ENCODE measurements at regions not wholly inside any gene's neighbourhood (a gene's known extent, or its start where the extent isn't known, plus 50 kb on each side); places are given as distances from the start of the nearest gene placed in this dataset.

DNA sequence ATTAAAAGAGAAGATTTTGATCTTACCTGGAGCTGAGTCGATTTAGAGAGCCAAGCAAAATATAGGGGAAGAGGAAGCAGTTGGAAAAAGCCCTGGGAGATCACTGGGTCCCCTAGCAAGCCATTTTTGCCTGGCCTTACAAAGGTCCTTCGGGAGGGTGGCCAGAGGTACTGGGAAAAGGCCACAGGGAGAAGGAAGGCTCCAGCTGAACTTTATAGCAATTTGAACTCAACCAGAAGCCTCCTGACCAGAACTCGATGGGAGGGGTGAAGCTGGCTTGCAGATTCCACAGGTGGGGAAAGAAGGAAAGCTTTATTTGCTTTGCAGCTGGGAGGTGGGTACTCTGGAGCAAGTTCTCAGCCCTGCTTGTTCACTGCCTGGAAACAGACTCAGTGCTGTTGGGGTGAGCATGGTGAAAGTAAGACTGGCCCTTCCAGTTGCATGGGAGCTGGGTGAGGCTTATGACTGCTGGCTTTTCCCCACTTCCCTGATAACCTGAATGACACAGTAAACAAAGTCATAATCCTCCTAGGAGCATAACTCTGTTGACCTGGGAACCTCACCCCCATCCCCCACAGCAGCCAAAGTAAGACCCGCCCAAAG, 855.8 kb downstream of the FSCB start:
- TF ChIP-seq, protein P1, sequence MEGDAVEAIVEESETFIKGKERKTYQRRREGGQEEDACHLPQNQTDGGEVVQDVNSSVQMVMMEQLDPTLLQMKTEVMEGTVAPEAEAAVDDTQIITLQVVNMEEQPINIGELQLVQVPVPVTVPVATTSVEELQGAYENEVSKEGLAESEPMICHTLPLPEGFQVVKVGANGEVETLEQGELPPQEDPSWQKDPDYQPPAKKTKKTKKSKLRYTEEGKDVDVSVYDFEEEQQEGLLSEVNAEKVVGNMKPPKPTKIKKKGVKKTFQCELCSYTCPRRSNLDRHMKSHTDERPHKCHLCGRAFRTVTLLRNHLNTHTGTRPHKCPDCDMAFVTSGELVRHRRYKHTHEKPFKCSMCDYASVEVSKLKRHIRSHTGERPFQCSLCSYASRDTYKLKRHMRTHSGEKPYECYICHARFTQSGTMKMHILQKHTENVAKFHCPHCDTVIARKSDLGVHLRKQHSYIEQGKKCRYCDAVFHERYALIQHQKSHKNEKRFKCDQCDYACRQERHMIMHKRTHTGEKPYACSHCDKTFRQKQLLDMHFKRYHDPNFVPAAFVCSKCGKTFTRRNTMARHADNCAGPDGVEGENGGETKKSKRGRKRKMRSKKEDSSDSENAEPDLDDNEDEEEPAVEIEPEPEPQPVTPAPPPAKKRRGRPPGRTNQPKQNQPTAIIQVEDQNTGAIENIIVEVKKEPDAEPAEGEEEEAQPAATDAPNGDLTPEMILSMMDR (IDR thresholded peaks at IDR 0.05; ENCODE audit: unreplicated experiment) = no peak
- Mint-ChIP-seq H3K4me3 (ENCODE audit: low read depth) (no peak overlapping the region), H3K9me3 (ENCODE audit: low read depth) (peaks cover 32% of the 10 kb centered on the region), H3K4me1 (ENCODE audit: low read depth) (peaks cover 3% of the 10 kb centered on the region), H3K36me3 (ENCODE audit: insufficient read depth) (peaks cover 2% of the 10 kb centered on the region), H3K27ac (no peak overlapping the region), H3K27me3 (no peaks in the 10 kb centered on the region)
- DNase-seq (ENCODE audit: low spot score, unreplicated experiment) = no peak

DNA sequence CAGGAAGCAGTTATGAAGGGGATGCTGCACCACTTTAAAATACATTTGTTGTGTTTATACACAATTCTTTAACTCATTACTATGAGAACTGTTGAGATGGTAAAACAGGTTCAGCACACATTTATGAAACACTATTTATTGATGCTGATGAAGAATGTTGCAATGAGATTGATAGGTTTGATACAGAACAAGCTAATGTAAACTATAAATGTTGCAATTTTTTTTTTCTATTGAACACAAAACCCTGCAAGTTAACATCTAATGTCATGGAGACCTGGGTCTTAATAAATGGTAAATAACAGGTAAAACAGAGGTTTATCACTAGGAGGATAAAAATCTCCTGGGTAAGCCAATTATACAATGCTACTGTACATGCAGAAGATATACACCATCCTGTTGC, 857.6 kb downstream of the FSCB start:
- no peaks in the 10 kb centered on the region for H3K27me3 Mint-ChIP-seq
- H3K4me3 Mint-ChIP-seq (ENCODE audit: low read depth) = no peak overlapping the region
- no peak overlapping the region for H3K27ac Mint-ChIP-seq
- H3K9me3 Mint-ChIP-seq (ENCODE audit: low read depth) = peaks cover 32% of the 10 kb centered on the region
- H3K36me3 Mint-ChIP-seq (ENCODE audit: insufficient read depth) = peaks cover 2% of the 10 kb centered on the region
- DNase-seq (ENCODE audit: low spot score, unreplicated experiment) = no peak
- H3K4me1 Mint-ChIP-seq (ENCODE audit: low read depth) = peaks cover 3% of the 10 kb centered on the region
- TF ChIP-seq, protein P1 (IDR thresholded peaks at IDR 0.05; ENCODE audit: unreplicated experiment) = no peak

DNA sequence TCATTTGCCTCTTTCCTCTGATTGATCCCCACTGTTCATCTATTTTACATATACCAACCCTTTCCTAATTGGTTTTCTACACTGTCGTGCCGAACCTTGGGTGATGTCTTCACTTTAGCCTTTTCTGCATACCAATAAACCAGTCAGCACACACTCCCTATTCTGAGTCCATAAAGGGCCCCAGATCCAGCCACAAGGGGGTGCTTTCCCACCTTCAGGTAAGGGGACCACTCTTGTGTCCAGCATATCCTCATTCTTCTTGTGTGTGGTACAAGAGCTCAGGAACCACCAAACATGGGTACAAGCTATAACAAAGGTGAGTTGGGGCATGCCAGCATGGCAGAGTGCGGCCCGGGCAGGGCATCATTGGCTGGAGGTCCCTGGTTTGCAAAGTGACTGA, 859.8 kb downstream of the FSCB start:
- Mint-ChIP-seq H3K9me3 (ENCODE audit: low read depth) (peaks cover 15% of the 10 kb centered on the region), H3K4me3 (ENCODE audit: low read depth) (no peak overlapping the region), H3K27ac (no peak overlapping the region), H3K27me3 (no peaks in the 10 kb centered on the region), H3K4me1 (ENCODE audit: low read depth) (peaks cover 3% of the 10 kb centered on the region), H3K36me3 (ENCODE audit: insufficient read depth) (peaks cover 2% of the 10 kb centered on the region)
- DNase-seq (ENCODE audit: low spot score, unreplicated experiment) = no peak
- TF ChIP-seq, protein P1 (IDR thresholded peaks at IDR 0.05; ENCODE audit: unreplicated experiment) = peak; percentile 12

DNA sequence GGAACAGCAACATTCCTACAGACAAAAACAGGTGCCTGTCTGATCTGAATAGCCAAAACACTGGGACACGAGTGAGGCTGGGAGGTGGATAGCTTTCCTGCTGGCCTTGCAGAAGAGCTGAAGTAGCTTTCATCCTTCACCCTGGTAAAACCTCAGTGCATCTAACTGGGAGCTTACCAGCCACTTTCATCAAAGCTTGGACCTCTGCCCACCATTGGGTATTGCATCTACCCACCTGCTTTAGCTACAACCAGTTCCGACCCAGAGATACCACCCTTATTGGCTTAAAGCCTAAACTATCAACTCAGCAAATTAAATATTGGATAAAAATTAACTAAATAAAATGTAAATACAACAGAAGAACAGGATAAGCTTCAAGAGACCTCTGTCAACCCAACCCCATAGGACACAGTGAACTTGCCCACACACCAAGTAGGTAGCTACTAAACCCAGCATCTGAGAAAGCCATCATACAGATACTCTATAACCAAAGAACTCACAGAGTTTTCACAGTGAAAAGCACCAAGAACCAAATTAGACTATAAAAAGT, 866.3 kb downstream of the FSCB start:
- H3K9me3 Mint-ChIP-seq (ENCODE audit: low read depth) = peaks cover 7% of the 10 kb centered on the region
- H3K27ac Mint-ChIP-seq = no peak overlapping the region
- H3K36me3 Mint-ChIP-seq (ENCODE audit: insufficient read depth) = no peaks in the 10 kb centered on the region
- H3K4me3 Mint-ChIP-seq (ENCODE audit: low read depth) = no peak overlapping the region
- no peaks in the 10 kb centered on the region for H3K4me1 Mint-ChIP-seq (ENCODE audit: low read depth)
- DNase-seq (ENCODE audit: low spot score, unreplicated experiment) = no peak
- H3K27me3 Mint-ChIP-seq = no peaks in the 10 kb centered on the region
- TF ChIP-seq, protein P1 (IDR thresholded peaks at IDR 0.05; ENCODE audit: unreplicated experiment) = no peak

DNA sequence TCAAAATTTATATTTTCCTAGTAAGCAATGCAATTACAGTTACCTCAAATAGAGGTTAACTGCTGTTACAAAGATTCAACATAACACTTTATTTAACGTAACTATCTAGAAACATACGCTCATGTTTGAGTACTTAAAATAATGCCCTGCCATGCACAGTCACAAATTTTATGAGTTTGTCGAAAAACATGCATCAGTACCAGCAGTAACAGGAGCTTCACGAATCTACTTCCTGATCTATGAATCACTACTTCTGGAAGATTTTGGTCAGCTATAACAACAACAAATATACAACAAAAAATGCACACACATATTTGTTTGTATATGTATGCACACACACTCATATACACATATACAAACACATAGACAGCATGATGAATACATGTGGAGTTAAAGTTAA, 881.8 kb downstream of the FSCB start:
- no peaks in the 10 kb centered on the region for H3K9me3 Mint-ChIP-seq (ENCODE audit: low read depth)
- no peaks in the 10 kb centered on the region for H3K4me1 Mint-ChIP-seq (ENCODE audit: low read depth)
- DNase-seq (ENCODE audit: low spot score, unreplicated experiment) = no peak
- no peaks in the 10 kb centered on the region for H3K27me3 Mint-ChIP-seq
- H3K27ac Mint-ChIP-seq = no peak overlapping the region
- no peak overlapping the region for H3K4me3 Mint-ChIP-seq (ENCODE audit: low read depth)
- H3K36me3 Mint-ChIP-seq (ENCODE audit: insufficient read depth) = no peaks in the 10 kb centered on the region
- TF ChIP-seq, protein P1 (IDR thresholded peaks at IDR 0.05; ENCODE audit: unreplicated experiment) = no peak
